HuH-7 (cell line): ENCODE measurements at regions not wholly inside any gene's neighbourhood (a gene's known extent, or its start where the extent isn't known, plus 50 kb on each side); places are given as distances from the start of the nearest gene placed in this dataset.
"Not testable (repeated sequence)": the region's sequence is repeated elsewhere in the genome, so short reads cannot be mapped to it uniquely, and the experiment has no call there.

Experiments
- DNase-seq: peaks from one replicate; pipeline ENCODE4 v3.0.0; 2011; ENCODE audit warnings: low spot score

GRCh38 chr7:68843985-68844384 is 754.3 kb upstream of the AUTS2 start:
- not testable (repeated sequence) for DNase-seq

- no peak for DNase-seq
Measured at GRCh38 chr7:68846811-68847325, 751.4 kb upstream of the AUTS2 start.

GRCh38 chr7:68853254-68853653 is 745.0 kb upstream of the AUTS2 start:
- DNase-seq = no peak

- no peak for DNase-seq
Measured at GRCh38 chr7:68857571-68857970, 740.7 kb upstream of the AUTS2 start.

GRCh38 chr7:68858497-68858896 is 739.8 kb upstream of the AUTS2 start:
- DNase-seq = no peak

GRCh38 chr7:68861171-68861570 is 737.1 kb upstream of the AUTS2 start:
- no peak for DNase-seq

GRCh38 chr7:68862261-68862660 is 736.0 kb upstream of the AUTS2 start:
- no peak for DNase-seq

- no peak for DNase-seq
Measured at GRCh38 chr7:68862736-68863135, 735.5 kb upstream of the AUTS2 start.

GRCh38 chr7:68865351-68866199 is 732.7 kb upstream of the AUTS2 start:
- DNase-seq = no peak

- no peak for DNase-seq
Measured at GRCh38 chr7:68866200-68866570, 732.1 kb upstream of the AUTS2 start.

- DNase-seq = not testable (repeated sequence)
Measured at GRCh38 chr7:68866721-68867120, 731.6 kb upstream of the AUTS2 start.

- no peak for DNase-seq
Measured at GRCh38 chr7:68868978-68869377, 729.3 kb upstream of the AUTS2 start.

GRCh38 chr7:68873616-68874015 is 724.7 kb upstream of the AUTS2 start:
- no peak for DNase-seq

GRCh38 chr7:68875857-68876256 is 722.4 kb upstream of the AUTS2 start:
- no peak for DNase-seq

GRCh38 chr7:68887116-68887515 is 711.2 kb upstream of the AUTS2 start:
- not testable (repeated sequence) for DNase-seq

- no peak for DNase-seq
Measured at GRCh38 chr7:68888971-68889385, 709.3 kb upstream of the AUTS2 start.

GRCh38 chr7:68892236-68892635 is 706.0 kb upstream of the AUTS2 start:
- no peak for DNase-seq

GRCh38 chr7:68893411-68893810 is 704.9 kb upstream of the AUTS2 start:
- no peak for DNase-seq

- DNase-seq = not testable (repeated sequence)
Measured at GRCh38 chr7:68899156-68899555, 699.1 kb upstream of the AUTS2 start.

- no peak for DNase-seq
Measured at GRCh38 chr7:68900096-68900495, 698.2 kb upstream of the AUTS2 start.

GRCh38 chr7:68904630-68905029 is 693.6 kb upstream of the AUTS2 start:
- DNase-seq = no peak

- no peak for DNase-seq
Measured at GRCh38 chr7:68911754-68912153, 686.5 kb upstream of the AUTS2 start.

GRCh38 chr7:68914006-68914405 is 684.3 kb upstream of the AUTS2 start:
- DNase-seq = no peak
